ENCODE measurements at regions not wholly inside any gene's neighbourhood (a gene's known extent, or its start where the extent isn't known, plus 50 kb on each side); places are given as distances from the start of the nearest gene placed in this dataset.

GRCh38 chr12:94706250-94706661 lies 55.9 kb upstream of the TMCC3 start:
- Mint-ChIP-seq H3K4me3 (no peak overlapping the region), H3K36me3 (ENCODE audit: low read depth) (no peaks in the 10 kb centered on the region), H3K9me3 (no peaks in the 10 kb centered on the region), H3K27me3 (peaks cover 20% of the 10 kb centered on the region), H3K27ac (no peak overlapping the region), H3K4me1 (ENCODE audit: low read depth) (peaks cover 5% of the 10 kb centered on the region)
- intact Hi-C loops (cut with micrococcal nuclease): loop anchor here (10.0 kb wide), 1 partner anchor 51 kb away; the partner anchor contains the start of gene TMCC3

- H3K4me1 Mint-ChIP-seq (ENCODE audit: low read depth): peaks cover 5% of the 10 kb centered on the region
- H3K9me3 Mint-ChIP-seq: no peaks in the 10 kb centered on the region
- no peaks in the 10 kb centered on the region for H3K36me3 Mint-ChIP-seq (ENCODE audit: low read depth)
- H3K27ac Mint-ChIP-seq: no peak overlapping the region
- no peak overlapping the region for H3K4me3 Mint-ChIP-seq
- H3K27me3 Mint-ChIP-seq: peaks cover 20% of the 10 kb centered on the region
- intact Hi-C loops (cut with micrococcal nuclease): loop anchor here (10.0 kb wide), 1 partner anchor 51 kb away; the partner anchor contains the start of gene TMCC3
These were observed 55.3 kb upstream of the TMCC3 start for GRCh38 chr12:94705676-94706075.

GRCh38 chr12:94704452-94705306 lies 54.3 kb upstream of the TMCC3 start:
- Mint-ChIP-seq H3K4me3 (no peak overlapping the region), H3K27ac (no peak overlapping the region), H3K27me3 (peaks cover 19% of the 10 kb centered on the region), H3K4me1 (ENCODE audit: low read depth) (peaks cover 9% of the 10 kb centered on the region), H3K36me3 (ENCODE audit: low read depth) (no peaks in the 10 kb centered on the region), H3K9me3 (peaks cover 3% of the 10 kb centered on the region)
- intact Hi-C loops (cut with micrococcal nuclease): loop anchor here (10.0 kb wide), 1 partner anchor 50 kb away; the partner anchor contains the start of gene TMCC3

- intact Hi-C loops (cut with micrococcal nuclease): loop anchor here (10.0 kb wide), 1 partner anchor 48 kb away; the partner anchor contains the start of gene TMCC3
- Mint-ChIP-seq H3K9me3 (peaks cover 12% of the 10 kb centered on the region), H3K27me3 (peaks cover 17% of the 10 kb centered on the region), H3K4me1 (ENCODE audit: low read depth) (peaks cover 15% of the 10 kb centered on the region), H3K27ac (no peak overlapping the region), H3K36me3 (ENCODE audit: low read depth) (no peaks in the 10 kb centered on the region), H3K4me3 (no peak overlapping the region)
These were observed 52.3 kb upstream of the TMCC3 start for GRCh38 chr12:94702696-94703095.

- H3K27me3 Mint-ChIP-seq: peaks cover 15% of the 10 kb centered on the region
- H3K36me3 Mint-ChIP-seq (ENCODE audit: low read depth): no peaks in the 10 kb centered on the region
- intact Hi-C loops (cut with micrococcal nuclease): loop anchor here (10.0 kb wide), 1 partner anchor 47 kb away; the partner anchor contains the start of gene TMCC3
- no peak overlapping the region for H3K27ac Mint-ChIP-seq
- H3K4me3 Mint-ChIP-seq: no peak overlapping the region
- peaks cover 15% of the 10 kb centered on the region for H3K4me1 Mint-ChIP-seq (ENCODE audit: low read depth)
- H3K9me3 Mint-ChIP-seq: peaks cover 12% of the 10 kb centered on the region
These were observed 51.4 kb upstream of the TMCC3 start for GRCh38 chr12:94701711-94702110.

GRCh38 chr12:94700662-94701061 lies 50.3 kb upstream of the TMCC3 start:
- H3K36me3 Mint-ChIP-seq (ENCODE audit: low read depth): no peaks in the 10 kb centered on the region
- H3K27me3 Mint-ChIP-seq: peaks cover 16% of the 10 kb centered on the region
- H3K27ac Mint-ChIP-seq: no peak overlapping the region
- intact Hi-C loops (cut with micrococcal nuclease): loop anchor here (10.0 kb wide), 1 partner anchor 46 kb away; the partner anchor contains the start of gene TMCC3
- peaks cover 15% of the 10 kb centered on the region for H3K4me1 Mint-ChIP-seq (ENCODE audit: low read depth)
- no peak overlapping the region for H3K4me3 Mint-ChIP-seq
- peaks cover 12% of the 10 kb centered on the region for H3K9me3 Mint-ChIP-seq
